ENCODE measurements at regions not wholly inside any gene's neighbourhood (a gene's known extent, or its start where the extent isn't known, plus 50 kb on each side); places are given as distances from the start of the nearest gene placed in this dataset.
"Not testable (repeated sequence)": the region's sequence is repeated elsewhere in the genome, so short reads cannot be mapped to it uniquely, and the experiment has no call there.

DNA sequence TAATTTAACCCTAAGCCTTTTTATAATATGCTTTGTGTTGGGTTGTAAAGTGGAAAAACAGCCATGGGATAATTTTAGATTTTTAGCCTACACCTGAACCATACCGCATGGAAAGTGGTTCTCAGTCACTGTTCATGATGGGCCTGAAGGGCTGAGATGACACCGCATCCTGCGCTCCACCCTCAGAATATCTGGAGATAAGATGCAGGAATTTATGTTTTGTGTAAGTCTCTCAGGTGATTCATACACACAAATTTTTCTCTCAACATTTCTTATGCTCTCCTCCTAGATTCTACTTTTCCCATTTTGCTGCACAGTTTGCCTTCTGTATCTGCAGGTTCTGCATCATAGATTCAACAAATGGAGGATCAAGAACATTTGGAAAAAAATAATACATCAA is 191.3 kb upstream of the PHACTR1 start:
- DNase-seq = no peak

DNA sequence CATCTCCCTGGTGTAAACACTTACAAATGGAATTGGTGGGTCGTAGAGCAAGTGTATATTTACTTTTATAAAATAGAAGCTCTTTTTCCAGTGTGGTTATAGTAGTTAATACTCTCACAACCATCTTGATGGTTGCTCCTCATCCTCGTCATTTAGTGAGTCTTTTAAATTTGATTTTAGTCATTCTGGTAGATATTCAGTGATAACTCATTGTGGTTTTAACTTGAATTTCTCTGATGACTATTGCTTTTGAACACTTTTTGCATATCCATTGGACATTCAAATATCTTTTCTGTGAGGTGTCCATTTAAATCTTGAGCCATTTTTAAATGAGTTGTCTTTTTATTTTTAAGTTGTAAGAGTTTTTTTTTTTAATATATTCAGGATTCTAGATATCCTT is 189.2 kb upstream of the PHACTR1 start:
- no peak for DNase-seq

DNA sequence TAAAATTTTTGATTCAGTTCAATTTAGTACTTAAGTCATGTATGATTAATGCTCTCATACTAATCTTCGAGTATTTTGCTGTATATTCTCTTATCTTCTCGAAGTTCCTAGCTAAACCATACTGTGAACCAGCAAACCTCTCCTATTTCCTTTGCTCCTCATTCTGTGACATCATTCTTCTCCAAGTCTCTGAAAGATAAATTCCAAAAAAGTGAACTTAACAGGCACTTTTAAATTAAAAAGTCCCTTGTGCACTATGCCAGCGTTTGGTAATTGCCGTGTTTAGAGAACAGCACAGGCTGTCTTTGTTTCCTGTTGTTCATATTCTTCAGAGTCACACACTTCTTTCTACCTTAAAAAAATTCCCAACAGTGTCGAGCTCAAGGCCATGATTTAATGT is 188.4 kb upstream of the PHACTR1 start:
- DNase-seq = no peak

DNA sequence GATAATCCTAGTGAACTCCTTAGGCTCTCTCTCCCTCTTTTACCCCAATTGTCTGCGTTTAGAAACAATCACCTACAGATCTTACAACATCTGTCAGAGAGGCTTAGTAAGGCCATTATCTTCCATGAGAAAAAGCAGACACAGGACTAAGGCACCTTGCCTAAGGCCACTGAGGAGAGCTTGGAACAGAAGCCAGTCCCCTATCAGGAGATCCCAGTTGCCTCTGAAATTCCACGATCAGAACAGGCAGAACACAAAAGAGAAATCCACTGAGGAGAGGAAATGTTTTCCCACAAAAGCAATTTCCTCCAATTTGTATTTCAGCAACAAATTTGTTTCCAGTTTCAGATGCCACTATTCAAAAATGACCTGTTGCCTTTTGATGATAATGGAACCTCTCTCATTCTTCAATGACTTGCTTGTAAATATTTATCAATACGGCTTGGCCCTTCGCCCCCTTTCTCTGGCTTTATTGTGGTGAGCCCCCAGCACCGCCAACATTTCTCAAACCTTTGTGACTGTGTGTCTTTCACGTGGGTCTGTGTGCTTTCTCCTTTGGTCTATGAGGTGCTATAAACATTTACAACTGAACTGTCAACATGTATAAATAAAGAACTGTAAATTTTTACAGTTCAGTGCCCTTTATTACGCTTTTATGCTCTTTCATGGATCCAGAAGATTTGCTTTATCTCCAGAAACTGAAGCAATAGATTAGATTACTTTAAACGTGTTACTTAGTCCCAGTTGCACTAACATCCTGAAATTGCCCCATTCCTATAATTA is 187.8 kb upstream of the PHACTR1 start:
- no peak for DNase-seq

DNA sequence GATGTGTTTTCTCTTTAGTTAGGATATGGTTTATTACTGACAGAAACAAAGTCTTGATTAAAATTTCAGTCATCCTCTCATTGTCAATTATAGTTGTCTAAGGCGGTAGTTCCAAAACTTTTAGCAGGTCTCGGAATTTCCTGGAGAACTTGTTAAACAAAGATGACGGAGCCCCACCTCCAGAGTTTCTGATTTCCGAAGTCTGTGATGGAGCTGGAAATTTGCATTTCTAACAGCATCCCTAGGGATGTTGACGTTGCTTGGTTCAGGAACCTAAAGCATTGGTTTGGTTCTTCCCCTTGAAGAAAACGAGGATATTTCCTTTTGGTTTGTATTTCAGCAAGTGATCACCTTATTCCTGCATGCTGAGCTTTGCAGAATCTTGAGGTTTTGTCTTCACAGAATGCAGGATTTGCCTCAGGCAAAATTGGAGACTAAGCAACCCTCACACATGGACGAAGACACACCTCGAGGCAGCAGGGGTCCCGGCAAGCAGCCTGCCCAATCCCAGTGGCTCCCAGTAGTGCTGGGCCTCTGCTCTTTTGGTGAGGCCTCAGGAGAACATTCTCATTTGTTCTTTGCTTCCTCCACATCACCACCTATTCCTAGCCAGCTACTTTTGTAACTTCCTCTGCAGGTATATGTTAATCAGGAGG is 187.1 kb upstream of the PHACTR1 start:
- no peak for DNase-seq

DNA sequence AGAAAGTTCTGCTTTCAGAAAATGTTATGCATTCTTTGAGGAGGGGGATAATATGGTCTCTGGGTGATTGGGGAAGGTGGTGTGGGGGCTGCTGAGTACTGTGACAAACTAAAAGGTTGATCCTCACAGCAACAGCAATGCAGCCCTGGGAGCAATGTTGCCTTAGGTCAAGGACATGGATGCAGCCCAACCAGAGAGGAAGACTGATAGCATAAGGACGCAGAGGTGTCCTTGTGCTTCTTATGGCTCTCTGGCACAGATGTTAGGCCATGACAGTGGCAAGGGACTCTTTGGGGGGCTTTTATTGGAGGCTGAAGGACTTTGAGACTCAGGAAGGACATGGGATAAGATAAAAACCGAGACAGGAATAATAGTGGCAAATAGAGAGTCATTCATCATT is 186.2 kb upstream of the PHACTR1 start:
- no peak for DNase-seq

DNA sequence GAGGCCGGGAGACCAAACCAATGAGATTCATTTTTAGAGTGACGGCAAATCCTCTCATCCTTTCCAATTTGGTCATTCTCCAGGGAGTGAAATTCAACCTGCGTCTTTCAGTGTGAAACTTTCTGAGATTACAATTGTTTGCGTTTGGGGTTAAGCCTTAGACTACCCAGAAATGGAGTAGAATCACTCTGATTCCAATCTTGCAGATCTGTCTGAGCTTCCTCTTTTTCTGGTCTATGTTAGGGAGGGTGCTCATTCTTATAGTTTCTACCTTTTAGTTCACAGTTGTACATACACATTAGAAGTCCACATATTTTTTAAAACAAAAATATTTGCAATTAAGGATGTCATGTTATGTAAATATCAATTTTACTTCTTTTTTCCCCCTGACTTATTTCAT is 183.0 kb upstream of the PHACTR1 start:
- no peak for DNase-seq

DNA sequence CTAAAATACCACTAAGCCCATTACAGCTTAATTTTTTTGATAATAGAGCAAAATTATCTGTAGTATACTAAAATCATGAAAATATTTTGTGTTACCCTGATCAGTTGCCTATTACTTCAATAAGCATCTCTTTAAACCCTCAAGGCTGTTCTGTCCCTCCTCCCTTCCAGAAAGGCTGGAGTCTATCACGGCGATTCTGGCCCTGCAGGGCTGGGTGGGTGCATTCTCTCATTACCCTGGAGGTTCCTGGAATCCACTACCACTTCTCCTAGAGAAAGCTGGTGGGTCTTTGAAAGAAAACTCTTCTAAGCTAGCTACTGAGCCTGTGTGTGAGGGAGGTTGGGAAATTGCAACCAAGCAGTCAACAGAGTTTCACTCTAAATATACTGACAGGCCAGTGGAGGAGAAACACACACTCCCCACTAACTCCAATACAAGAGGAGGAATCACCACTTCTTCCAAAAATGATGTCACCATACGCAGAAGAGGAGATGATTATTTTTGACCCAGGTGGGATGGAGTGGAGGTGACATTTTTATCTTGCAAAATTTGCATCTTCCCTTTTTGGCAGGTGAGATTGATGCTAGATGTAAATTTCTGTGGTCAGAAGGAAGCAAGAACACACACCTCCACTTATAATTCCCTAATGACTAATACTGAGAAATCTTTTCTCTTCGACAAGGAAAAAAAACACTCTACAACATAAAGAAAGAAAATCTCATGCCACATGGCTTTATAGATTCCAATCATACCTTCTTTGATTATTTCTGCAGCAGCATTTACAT is 182.3 kb upstream of the PHACTR1 start:
- DNase-seq = no peak

DNA sequence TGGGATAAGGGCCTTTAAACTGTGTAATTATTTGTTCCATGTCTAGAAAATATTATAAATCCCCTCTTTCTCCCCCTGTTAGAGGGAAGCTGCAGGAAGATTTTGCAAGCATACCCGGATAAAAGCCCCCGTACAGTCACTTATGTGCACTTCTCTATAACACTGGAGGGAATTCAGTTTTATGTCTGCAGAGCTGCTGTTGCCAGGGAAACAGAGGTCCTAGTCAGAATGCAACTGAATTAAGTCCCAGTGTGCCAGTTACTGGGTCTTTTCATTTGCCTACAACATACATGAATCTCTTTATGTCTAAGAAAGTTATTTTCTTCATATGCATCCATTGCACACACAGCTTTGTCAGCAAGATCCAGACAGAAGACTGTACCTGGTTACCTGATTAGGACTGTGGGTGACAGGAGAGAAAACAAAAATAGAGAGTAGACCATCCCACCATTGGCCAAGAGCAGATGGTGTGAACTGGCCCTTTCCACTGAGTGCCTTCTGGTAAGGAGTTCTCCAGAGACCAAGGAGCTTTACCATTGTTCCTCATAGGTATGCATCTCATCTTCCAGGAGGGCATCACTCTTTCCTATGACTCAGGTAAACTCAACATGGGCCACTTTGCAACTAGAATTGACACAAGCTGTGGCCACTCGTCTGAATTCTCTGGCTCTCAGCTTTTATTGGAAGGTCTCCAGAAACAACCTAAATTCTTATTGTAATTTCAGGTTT is 180.8 kb upstream of the PHACTR1 start:
- DNase-seq = no peak

DNA sequence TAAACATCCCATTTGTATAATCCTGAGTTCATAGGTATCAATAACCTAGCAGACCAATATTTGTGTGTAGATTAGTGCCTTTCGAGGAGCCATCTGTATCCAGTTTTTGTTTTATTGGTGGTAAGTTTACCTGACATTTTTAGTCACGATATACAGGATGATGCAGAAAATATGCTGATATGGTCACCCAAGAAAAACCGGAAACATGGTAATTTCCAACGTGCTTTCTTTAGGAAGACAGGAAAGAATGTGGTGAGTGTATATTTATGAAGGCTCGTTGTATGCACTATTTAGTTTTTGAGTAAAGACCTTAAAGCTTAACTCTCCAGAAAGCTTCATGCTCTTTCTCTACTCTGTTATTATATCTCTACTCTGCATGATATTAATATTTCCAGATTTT is 180.2 kb upstream of the PHACTR1 start:
- no peak for DNase-seq

DNA sequence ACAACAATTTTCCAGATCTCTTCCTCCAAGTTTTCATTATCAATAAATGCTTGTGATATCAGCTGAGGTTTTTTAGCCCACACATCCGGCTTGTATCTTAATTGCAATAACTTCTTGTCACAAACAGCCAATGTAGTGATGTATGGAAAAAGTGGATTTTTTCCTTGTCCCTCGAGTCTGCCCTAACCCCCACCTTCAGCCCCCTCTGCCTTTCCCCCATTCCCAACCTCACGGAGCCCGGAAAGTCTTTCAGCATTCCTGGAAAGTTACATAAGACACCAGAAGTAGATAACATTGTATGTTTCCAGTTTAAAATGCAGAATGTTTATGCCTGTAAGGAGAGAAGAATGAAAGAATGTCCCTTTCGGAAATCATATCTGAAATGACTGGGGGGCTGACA is 179.2 kb upstream of the PHACTR1 start:
- no peak for DNase-seq

DNA sequence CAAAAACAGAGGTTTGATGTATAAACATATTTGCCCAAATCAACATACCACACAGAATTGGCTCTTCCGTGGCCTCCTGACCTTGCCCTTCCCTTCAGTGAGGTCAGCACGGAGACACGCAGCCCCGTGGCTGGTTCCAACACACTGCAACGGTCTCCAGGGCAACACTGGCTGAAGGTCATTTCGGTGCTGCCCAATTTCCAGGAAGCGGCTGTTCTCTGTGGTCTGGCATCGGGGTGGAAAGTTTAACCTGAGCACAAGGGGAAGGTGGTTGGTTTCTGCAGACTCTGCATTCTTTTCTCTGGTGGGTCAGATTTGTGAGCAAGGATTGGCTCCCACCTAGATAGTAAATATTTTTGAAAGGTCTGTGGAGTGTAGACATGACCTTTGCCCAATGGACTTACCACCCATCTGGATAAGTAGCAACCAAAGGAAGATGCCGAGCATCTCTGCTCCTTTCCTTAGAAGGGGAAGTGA is 177.6 kb upstream of the PHACTR1 start:
- no peak for DNase-seq

DNA sequence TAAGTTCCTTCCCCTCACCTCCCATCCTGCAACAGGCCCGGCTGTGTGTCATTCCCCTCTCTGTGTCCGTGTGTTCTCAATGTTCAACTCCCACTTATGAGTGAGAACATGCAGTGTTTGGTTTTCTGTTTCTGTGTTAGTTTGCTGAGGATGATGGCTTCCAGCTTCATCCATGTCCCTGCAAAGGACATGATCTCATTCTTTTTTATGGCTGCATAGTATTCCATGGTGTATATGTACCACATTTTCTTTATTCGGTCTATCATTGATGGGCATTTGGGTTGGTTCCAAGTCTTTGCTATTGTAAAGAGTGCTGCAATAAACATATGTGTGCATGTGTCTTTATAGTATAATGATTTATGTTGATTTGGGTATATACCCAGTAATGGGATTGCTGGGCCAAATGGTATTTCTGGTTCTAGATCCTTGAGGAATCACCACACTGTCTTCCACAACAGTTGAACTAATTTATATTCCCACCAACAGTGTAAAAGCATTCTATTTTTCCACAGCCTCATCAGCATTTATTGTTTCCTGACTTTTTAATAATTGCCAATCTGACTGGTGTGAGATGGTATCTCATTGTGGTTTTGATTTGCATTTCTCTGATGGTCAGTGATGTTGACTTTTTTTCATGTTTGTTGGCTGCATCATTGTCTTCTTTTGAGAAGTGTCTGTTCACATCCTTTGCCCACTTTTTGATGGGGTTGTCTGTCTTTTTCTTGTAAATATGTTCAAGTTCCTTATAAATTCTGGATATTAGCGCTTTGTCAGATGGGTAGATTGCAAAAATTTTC is 174.1 kb upstream of the PHACTR1 start:
- not testable (repeated sequence) for DNase-seq

DNA sequence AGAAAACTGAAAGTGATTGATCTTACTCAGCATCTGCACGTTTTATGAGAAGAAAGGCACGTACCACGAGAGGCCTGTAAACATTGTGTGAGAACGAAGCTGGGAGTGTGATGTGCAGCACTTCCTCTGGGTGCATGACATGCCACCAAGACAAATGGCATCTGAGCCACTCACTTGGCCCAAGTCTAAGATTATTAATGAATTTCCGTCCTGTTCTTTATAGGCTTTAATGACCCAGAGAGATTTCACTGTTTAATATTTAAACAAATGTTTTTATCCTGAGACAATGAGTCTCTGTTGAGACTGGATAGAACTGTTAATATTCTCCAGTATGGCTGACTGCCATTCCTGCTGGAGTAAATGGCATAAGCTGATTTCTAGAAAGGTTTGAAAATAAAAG is 172.6 kb upstream of the PHACTR1 start:
- no peak for DNase-seq

DNA sequence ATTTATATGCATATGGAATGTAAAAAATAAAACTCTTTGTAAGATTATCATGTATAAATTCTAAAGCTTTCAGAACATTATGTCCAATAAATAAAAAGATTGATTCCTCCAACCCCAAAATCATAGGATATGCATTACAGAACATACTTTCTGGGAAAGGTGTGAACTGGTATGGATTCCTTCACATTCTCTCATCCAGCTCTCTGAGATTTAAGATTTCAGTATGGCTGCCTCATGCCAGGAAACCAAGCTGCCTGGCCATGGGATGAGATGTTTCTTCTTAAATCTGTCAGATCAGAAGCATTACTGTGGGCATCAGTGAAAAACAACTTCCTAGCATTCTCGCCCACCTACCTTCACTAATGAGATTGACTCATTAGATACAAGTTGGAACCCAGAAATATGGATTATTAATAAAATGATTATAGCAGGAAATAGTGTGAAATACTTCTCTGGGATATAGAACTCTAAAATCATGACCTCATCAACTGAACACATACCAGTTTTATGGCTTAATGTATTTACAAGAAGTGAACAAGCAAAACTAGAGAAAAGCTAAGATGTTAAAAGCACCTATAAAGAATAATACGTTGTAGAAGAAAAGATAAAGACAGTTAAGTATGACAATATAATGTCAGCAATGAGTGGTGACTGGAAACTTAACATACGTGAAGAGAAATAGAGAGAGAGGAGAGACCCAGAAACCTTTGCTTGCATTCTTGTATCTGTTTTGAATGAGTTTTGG is 171.6 kb upstream of the PHACTR1 start:
- DNase-seq = no peak

DNA sequence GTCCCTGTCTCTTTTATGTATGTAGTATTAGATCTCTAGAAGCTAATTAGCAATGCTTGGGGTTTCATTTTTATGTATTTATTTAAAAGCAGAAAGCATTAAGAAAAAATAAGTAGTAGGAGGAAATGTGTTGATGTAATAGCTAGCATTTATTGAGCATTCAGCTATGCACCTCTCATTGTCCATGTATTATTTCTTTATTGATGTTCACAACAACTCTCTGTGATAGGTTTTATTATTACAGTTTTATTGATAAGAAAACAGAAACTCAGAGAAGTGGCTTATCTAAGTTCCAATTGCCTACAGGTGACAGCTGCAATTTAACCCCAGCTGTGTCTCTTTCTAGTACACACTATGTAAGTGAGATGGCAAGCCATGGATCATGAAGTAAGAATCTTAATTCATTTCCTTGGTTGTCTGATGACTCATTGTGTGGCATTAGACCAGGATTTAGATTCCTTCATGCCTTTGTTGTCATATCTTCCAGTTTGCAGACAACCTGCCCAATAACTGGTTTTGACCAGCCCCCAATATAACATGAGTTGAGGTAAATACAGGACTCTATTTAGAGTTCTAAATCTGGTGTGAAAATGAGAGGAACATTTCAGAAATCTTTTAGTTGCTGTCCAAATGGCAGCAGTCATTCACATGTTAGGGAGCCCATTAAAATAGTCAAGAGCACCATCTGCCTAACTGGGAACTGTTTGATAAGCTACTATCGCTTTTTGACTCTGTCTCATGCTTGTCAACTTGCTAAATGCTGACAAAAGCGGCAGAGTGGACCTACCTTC is 170.8 kb upstream of the PHACTR1 start:
- DNase-seq = no peak

DNA sequence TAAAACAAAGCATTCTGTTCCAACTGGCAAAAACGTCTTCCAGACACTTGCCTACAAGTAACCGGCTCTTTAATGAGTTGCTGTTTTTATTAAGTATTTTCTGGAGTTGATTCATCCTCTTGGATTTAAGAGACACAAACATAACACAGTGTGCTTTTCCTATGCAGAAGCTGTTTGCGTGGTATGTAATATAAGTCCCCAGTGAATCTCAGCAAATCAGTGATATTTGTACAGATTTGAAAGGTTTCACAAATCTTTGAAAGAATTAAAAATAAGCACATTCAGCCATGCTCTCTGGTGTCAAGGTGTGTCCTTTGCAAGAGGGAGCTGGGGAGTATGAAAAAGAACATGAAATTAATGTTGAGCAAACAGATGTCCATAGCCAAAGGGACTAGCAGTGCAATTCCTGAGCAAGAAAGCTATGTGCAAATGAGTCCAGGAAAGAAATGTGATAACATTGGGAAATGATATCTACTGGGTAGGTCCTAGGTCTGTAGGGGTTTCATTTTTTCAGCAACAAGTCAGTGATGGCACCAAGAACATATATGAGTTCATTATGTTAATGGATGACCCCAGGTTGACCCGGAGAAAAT is 170.1 kb upstream of the PHACTR1 start:
- DNase-seq = no peak

DNA sequence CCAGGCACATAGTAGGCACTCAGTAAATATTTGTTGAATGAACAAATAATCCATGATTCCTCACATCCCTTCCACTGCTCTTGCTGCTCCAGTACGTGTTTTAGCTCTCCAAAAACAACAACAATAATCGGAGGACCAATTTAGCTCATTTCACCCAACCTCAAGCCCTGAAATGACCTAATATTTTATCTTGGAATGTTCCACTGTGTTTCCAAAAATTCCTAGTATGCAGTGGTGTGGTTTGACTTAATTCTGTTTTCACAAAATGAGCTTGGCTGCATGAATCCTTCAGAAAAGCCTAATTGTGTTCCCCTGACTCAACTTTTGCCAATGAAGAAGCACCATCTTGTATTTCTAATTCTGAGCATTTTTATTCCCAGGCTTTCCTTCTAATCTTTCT is 168.0 kb upstream of the PHACTR1 start:
- no peak for DNase-seq

DNA sequence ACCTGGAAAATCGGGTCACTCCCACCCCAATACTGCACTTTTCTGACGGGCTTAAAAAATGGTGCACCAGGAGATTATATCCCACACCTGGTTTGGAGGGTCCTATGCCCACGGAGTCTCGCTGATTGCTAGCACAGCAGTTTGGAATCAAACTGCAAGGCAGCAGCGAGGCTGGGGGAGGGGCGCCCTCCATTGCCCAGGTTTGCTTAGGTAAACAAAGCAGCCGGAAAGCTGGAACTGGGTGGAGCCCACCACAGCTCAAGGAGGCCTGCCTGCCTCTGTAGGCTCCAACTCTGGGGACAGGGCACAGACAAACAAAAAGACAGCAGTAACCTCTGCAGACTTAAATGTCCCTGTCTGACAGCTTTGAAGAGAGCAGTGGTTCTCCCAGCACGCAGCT is 167.1 kb upstream of the PHACTR1 start:
- DNase-seq = not testable (repeated sequence)

DNA sequence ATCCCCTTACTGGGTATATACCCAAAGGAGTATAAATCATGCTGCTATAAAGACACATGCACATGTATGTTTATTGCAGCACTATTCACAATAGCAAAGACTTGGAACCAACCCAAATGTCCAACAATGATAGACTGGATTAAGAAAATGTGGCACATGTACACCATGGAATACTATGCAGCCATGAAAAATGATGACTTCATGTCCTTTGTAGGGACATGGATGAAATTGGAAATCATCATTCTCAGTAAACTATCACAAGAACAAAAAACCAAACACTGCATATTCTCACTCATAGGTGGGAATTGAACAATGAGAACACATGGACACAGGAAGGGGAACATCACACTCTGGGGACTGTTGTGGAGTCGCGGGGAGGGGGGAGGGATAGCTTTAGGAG is 161.7 kb upstream of the PHACTR1 start:
- not testable (repeated sequence) for DNase-seq
